OCI-LY1 (cell line): ENCODE measurements at regions not wholly inside any gene's neighbourhood (a gene's known extent, or its start where the extent isn't known, plus 50 kb on each side); places are given as distances from the start of the nearest gene placed in this dataset.

Experiments
- H2AFZ ChIP-seq: fragments of 200-600 bp; sonication (generic), shearing (Covaris generic); 2 replicates; pipeline ENCODE4 v1.6.0; 2014; ENCODE audit warnings: antibody characterized with exemption, mild to moderate bottlenecking, low read length
- H3F3A ChIP-seq: fragments of 200-600 bp; sonication (generic), shearing (Covaris generic); 2 replicates; pipeline ENCODE4 v1.6.0; 2014; ENCODE audit warnings: mild to moderate bottlenecking, antibody characterized with exemption, low read length, moderate library complexity; ENCODE audit not compliant: insufficient read depth
- H3K27ac ChIP-seq: fragments of 200-600 bp; sonication (generic); 2 replicates; pipeline ENCODE4 v1.5.1; 2014; ENCODE audit warnings: low read length, mixed run types, mild to moderate bottlenecking, low read depth; ENCODE audit not compliant: poor library complexity, severe bottlenecking
- H3K27me3 ChIP-seq: fragments of 200-600 bp; sonication (generic); 2 replicates; pipeline ENCODE4 v1.6.0; 2014; ENCODE audit warnings: antibody characterized with exemption, mild to moderate bottlenecking, low read length, moderate library complexity; ENCODE audit not compliant: insufficient read depth
- H3K36me3 ChIP-seq: fragments of 200-600 bp; sonication (generic); 2 replicates; pipeline ENCODE4 v1.6.1; 2014; ENCODE audit warnings: mild to moderate bottlenecking, antibody characterized with exemption, low read length, moderate library complexity, mixed read lengths; ENCODE audit not compliant: insufficient read depth
- H3K4me1 ChIP-seq: fragments of 200-600 bp; sonication (generic); 2 replicates; pipeline ENCODE4 v1.5.1; 2014; ENCODE audit warnings: mild to moderate bottlenecking, low read length, moderate library complexity; ENCODE audit not compliant: insufficient read depth, severe bottlenecking
- H3K4me2 ChIP-seq: fragments of 200-600 bp; sonication (generic), shearing (Covaris generic); 2 replicates; pipeline ENCODE4 v1.6.1; 2014; ENCODE audit warnings: low read length
- H3K4me3 ChIP-seq: fragments of 200-600 bp; sonication (generic); 2 replicates; pipeline ENCODE4 v1.5.1; 2014; ENCODE audit warnings: low read length, low read depth, mild to moderate bottlenecking, mixed read lengths; ENCODE audit not compliant: poor library complexity, severe bottlenecking
- H3K79me2 ChIP-seq: fragments of 200-600 bp; shearing (Covaris generic); 2 replicates; pipeline ENCODE4 v1.6.1; 2016; ENCODE audit warnings: mixed run types, low read length, mixed read lengths; ENCODE audit not compliant: insufficient read depth
- H3K9ac ChIP-seq: fragments of 200-600 bp; sonication (generic), shearing (Covaris generic); 2 replicates; pipeline ENCODE4 v1.6.1; 2014; ENCODE audit warnings: mild to moderate bottlenecking, low read length, mixed read lengths
- H3K9me2 ChIP-seq: fragments of 200-600 bp; sonication (generic), shearing (Covaris generic); 2 replicates; pipeline ENCODE4 v1.6.1; 2014; ENCODE audit warnings: low read depth, mild to moderate bottlenecking, low read length, mixed read lengths
- H3K9me3 ChIP-seq: fragments of 200-600 bp; shearing (Covaris generic); 2 replicates; pipeline ENCODE4 v1.6.1; 2014; ENCODE audit warnings: low read length, mixed read lengths
- H4K20me1 ChIP-seq: fragments of 200-600 bp; sonication (generic), shearing (Covaris generic); 2 replicates; pipeline ENCODE4 v1.6.0; 2016; ENCODE audit warnings: mild to moderate bottlenecking, low read length; ENCODE audit not compliant: insufficient read depth
- CTCF ChIP-seq: fragments of 200-600 bp; sonication (generic), shearing (Covaris generic); IDR thresholded peaks from 2 replicates; pipeline ENCODE4 v1.5.1; 2017; ENCODE audit warnings: mild to moderate bottlenecking, antibody characterized with exemption, low read length, moderate library complexity, mixed read lengths
- EZH2 ChIP-seq: fragments of 200-600 bp; sonication (generic), shearing (Covaris generic); IDR thresholded peaks from 2 replicates; pipeline ENCODE4 v1.8.0; 2017; ENCODE audit warnings: borderline replicate concordance, mixed run types, mild to moderate bottlenecking, antibody characterized with exemption, low read length, moderate library complexity, mixed read lengths

GRCh38 chr3:72579581-72580245, 268.5 kb downstream of the SHQ1 start:
- H2AFZ ChIP-seq: no peak overlapping the region
- no peaks in the 10 kb centered on the region for H3K36me3 ChIP-seq
- no peak overlapping the region for H3K4me3 ChIP-seq
- H4K20me1 ChIP-seq: no peaks in the 10 kb centered on the region
- no peak overlapping the region for H3K9ac ChIP-seq
- TF ChIP-seq EZH2 (no peak), CTCF (no peak)
- H3K4me1 ChIP-seq: no peaks in the 10 kb centered on the region
- H3K27me3 ChIP-seq: 0 out of 2 replicates have a peak, but pooled peaks cover 4% of the 10 kb centered on the region
- no peaks in the 10 kb centered on the region for H3F3A ChIP-seq
- no peak overlapping the region for H3K27ac ChIP-seq
- H3K4me2 ChIP-seq: no peak overlapping the region
- no peaks in the 10 kb centered on the region for H3K9me3 ChIP-seq
- no peaks in the 10 kb centered on the region for H3K79me2 ChIP-seq
- H3K9me2 ChIP-seq: no peaks in the 10 kb centered on the region

- no peak overlapping the region for H2AFZ ChIP-seq
- H4K20me1 ChIP-seq: no peaks in the 10 kb centered on the region
- H3K4me3 ChIP-seq: no peak overlapping the region
- TF ChIP-seq CTCF (no peak), EZH2 (no peak)
- H3K79me2 ChIP-seq: no peaks in the 10 kb centered on the region
- H3K9me3 ChIP-seq: no peaks in the 10 kb centered on the region
- no peak overlapping the region for H3K4me2 ChIP-seq
- H3K9me2 ChIP-seq: no peaks in the 10 kb centered on the region
- 0 out of 2 replicates have a peak, but pooled peaks cover 5% of the 10 kb centered on the region for H3K27me3 ChIP-seq
- H3K9ac ChIP-seq: no peak overlapping the region
- no peaks in the 10 kb centered on the region for H3K36me3 ChIP-seq
- no peaks in the 10 kb centered on the region for H3F3A ChIP-seq
- H3K27ac ChIP-seq: no peak overlapping the region
- no peaks in the 10 kb centered on the region for H3K4me1 ChIP-seq
Measured at GRCh38 chr3:72579191-72579580, 269.1 kb downstream of the SHQ1 start.

GRCh38 chr3:72577190-72577589, 271.1 kb downstream of the SHQ1 start:
- Histone ChIP-seq H2AFZ (no peak overlapping the region), H4K20me1 (no peaks in the 10 kb centered on the region), H3K9me3 (no peaks in the 10 kb centered on the region), H3F3A (no peaks in the 10 kb centered on the region), H3K27ac (no peak overlapping the region), H3K36me3 (no peaks in the 10 kb centered on the region), H3K9ac (no peak overlapping the region), H3K4me1 (no peaks in the 10 kb centered on the region), H3K4me2 (no peak overlapping the region), H3K9me2 (no peaks in the 10 kb centered on the region), H3K4me3 (no peak overlapping the region), H3K27me3 (0 out of 2 replicates have a peak, but pooled peaks cover 5% of the 10 kb centered on the region), H3K79me2 (no peaks in the 10 kb centered on the region)
- TF ChIP-seq CTCF: no peak
- no peak for TF ChIP-seq EZH2
